ENCODE measurements at regions not wholly inside any gene's neighbourhood (a gene's known extent, or its start where the extent isn't known, plus 50 kb on each side); places are given as distances from the start of the nearest gene placed in this dataset.
A peak's percentile ranks its signal among the peaks of the same experiment; 100 is the strongest.
"Not testable (repeated sequence)": the region's sequence is repeated elsewhere in the genome, so short reads cannot be mapped to it uniquely, and the experiment has no call there.

DNA sequence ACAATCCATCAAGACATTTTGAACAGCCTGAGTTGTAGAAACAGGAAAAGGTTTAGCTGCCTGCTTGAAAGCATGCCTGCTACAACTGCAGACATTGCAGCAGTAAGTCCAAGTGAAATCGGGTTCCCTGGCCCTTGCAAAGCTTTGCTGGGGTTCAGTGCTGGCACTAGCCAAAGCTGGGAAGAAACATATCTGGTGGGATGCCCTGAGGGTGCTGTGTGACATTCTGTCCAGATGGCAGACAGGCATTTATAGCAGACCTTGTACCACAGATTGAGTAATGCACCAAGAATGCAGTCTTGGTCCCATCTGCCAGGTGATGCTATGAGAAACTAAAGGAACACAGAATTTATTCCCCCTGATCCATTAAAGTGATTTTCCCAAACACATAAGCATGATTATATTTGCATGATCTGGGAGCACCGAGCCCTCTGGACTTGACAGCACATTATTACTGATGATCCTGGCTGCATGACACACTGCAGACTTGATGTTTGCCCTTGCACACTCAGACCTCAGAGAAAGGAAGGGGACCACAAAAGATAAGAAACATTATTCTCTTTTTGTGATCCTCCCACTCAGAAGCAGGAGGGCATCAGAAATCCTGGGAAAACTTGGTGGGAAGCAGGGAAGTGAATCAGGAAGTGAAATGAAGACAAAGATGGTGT, 223.7 kb upstream of the FAM78B start:
- DNase-seq (ENCODE audit: low read depth in 2 of 2), result no peak

DNA sequence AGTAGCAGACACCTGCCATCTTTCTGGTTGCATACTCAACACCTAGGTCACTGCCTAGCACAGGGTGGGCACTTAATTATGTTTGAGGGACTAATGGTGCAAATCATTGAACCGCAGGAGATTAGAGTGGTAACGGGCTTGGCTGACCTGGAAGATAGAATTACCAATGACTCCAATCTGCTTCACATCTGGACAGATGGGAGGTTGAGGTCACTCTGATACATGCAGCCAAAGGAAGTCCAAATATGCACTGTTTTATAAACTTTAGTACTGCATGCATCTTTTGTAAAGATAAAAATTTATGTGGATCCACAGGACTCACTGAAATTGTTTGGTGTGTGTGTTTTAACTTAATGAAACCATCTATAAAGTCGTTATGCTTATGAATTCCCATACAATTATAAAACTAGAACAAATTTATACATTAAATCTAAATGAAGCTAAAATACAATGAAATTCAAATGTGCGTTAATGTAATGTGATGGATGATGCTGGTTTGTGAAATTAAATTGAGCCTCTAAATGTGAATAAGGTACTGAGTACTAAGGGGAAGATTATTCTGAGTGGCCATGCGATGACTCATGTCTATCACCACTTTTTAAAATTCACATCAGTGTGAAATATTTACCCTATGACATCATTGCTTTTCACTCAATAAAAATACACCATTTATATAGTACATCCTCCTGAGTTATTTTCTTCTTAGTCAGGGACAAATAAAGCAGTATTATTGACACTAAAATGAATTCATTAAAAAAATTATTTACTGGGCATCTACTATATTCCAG, 224.7 kb upstream of the FAM78B start:
- no peak for DNase-seq (ENCODE audit: low read depth in 2 of 2)

DNA sequence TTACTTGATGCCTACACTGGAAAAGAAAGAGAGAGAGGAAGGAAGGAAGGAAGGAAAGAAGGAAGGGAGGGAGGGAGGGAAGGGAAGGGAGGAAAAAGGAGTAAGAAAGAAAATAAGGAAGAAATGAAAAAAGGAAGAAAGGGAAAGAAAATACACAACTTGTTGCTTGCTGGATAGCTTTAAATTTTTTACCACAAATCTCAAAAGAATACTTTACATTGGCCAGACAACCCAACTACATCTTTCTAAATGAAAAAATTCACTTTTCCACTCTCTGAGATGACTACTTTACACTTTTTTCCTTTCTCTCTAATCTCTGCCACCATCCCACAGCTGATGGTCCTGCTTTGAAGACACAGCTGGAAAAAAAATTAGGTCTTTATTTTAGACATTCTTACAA, 228.9 kb upstream of the FAM78B start:
- DNase-seq (ENCODE audit: low read depth in 2 of 2), result no peak

DNA sequence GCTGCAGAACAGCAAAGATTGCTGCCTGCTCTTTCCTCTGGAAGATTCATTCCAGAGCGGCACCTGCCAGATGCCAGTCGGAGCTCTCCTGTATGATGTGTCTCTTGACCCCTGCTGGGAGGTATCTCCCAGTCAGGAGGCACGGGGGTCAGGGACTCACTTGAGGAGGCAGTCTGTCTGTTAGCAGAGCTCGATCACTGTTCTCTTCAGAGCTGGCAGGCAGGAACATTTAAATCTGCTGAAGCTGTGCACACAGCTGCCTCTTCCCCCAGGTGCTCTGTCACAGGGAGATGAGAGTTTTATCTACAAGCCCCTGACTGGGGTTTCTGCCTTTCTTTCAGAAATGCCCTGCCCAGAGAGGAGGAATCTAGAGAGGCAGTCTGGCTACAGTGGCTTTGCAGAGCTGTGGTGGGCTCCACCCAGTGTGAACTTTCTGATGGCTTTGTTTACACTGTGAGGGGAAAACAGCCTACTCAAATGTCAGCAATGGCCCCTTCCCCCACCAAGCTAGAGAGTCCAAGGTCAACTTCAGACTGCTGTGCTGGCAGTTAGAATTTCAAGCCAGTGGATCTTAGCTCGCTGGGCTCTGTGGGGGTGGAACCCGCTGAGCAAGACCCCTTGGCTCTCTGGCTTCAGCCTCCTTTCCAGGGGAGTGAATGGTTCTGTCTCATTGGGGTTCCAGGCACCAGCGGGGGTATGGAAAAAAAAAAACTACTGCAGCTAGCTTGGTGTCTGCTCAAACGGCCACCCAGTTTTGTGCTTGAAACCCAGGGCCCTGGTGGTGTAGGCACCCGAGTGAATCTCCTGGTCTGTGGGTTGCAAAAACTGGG, 242.7 kb upstream of the FAM78B start:
- DNase-seq (ENCODE audit: low read depth in 2 of 2), result not testable (repeated sequence)

DNA sequence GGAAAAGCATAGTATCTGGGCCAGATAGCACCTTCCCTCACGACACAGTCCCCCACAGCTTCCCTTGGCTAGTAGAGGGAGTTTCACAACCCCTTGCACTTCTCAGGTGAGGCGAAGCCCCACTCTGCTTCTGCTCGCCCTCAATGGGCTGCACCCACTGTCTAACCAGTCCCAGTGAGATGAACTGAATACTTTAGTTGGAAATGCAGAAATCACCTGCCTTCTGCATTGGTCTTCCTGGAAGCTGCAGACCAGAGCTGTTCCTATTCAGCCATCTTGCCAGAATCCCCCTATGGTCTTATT, 243.2 kb upstream of the FAM78B start:
- no peak for DNase-seq (ENCODE audit: low read depth in 2 of 2)

DNA sequence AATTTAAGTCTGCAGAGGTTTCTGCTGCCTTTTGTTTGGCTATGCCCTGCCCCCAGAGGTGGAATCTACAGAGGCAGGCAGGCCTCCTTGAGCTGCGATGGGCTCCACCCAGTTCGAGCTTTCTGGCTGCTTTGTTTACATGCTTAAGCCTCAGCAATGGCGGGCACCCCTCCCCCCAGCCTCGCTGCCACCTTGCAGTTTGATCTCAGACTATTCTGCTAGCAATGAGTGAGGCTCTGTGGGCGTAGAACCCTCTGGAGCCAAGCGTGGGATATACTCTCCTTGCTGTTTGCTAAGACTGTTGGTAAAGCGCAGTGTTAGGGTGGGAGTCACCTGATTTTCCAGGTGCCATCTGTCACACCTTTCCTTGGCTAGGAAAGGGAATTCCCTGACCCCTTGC, 250.0 kb upstream of the FAM78B start:
- not testable (repeated sequence) for DNase-seq (ENCODE audit: low read depth in 2 of 2)

DNA sequence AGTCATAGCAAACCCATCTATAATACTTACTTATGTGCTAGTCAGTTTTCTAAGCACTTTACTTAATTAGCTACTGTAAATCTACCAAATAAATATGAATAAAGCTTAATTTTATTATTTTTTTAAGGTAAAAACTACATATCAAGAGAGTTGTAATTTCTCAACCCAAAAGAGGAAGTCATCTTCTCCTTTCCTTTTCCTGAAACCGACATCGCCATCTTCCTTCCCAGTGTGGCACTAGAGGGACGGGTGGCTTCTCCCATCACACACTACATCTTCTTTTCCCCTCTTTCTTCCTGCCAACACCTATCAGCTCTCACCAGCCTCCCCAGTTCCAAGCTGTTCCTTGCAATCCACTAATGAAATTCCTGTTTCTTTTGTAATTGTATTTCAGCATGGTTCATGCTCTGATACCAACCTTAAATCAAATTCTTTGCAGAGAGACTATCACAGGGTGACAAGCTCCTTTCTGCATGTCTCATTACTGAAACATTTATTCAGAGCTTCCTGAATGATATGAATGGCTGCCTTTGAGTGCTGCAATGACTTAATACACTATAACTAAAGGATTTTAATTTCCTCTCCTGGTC, 251.6 kb upstream of the FAM78B start:
- DNase-seq (ENCODE audit: low read depth in 2 of 2), result no peak

DNA sequence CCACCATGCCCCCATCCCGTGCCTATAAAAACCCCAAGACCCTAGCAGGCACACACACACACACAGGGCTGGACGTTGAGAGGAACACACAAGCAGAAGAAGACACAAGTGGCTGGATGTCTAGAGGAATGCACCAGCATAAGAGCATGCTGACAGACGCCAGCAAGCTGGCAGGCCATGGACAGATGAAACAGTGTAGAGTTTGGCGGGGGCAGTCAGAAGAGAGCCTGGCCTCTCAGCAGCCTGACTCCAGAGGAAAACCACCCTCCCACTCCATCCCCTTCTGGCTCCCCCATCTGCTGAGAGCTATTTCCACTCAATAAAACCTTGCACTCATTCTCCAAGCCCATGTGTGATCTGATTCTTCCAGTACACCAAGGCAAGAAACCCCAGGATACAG, 255.8 kb upstream of the FAM78B start:
- not testable (repeated sequence) for DNase-seq (ENCODE audit: low read depth in 2 of 2)

DNA sequence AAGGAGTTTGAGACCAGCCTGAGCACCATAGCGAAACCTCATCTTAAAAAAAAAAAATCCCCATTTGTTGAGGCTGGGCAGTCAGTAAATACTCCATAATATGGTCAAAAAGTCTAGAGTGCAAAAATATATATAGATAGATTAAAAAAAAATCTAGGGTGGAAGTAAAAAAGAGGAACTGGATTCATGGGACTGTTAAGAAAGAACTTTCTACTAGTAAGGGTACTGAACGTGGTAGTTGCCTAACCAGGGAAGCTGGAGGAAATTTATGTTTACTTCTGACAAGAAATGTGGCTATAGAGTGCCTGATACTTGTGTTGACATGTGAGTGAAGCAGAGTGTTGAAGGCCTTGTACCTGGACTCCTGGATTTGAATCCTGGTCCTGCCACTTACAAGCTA, 265.9 kb upstream of the FAM78B start:
- DNase-seq (ENCODE audit: low read depth in 2 of 2), result no peak

DNA sequence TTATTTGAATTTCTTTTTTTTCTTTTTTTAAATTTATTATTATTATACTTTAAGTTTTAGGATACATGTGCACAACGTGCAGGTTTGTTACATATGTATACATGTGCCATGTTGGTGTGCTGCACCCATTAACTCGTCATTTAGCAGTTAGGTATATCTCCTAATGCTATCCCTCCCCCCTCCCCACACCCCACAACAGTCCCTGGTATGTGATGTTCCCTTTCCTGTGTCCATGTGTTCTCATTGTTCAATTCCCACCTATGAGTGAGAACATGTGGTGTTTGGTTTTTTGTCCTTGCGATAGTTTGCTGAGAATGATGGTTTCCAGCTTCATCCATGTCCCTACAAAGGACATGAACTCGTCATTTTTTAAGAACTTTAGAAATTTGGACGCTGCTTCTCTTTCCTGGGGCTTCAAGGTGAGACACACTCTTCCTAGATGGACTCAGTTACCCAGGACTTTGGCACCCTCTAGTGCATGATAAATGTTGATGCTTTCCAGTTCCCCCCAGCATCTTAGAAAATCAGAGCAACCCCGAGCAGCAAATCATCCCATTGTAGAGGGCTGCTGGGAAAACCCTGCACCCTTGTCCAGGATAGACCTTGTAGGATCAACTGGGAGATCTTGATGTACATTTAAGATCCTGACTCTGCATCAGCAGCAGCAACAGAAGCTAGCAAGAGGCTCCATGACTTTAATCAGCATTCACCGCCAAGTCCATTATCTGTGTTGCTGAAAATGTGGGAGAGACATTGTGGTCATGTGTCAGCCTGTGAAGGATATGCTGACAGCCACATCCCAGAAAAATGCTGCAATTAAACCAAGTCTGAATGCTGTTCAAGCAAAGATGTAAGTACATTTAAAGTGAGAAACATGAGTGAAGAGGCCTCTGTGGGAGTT, 266.9 kb upstream of the FAM78B start:
- peak in 1 of 2 donors; percentile 1 for DNase-seq (ENCODE audit: low read depth in 2 of 2)

DNA sequence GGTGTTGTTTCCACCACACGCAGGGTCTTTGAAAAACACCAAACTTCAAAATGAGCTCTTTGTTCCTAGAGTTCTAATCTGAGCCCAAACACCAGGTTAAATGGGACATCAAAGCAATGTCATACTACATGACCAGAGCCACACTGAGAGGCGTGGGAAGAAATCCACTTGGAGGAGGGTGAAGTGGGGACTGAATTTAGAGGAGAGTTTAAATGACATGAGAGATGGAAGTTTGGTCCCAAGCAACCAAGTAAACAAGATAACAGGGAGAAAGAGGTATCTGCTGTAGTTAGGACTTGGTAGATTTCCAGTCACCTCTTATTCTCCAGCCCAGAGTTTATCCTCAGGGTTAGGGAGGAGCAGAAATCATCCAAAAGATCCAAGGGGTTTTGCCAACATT, 290.9 kb upstream of the FAM78B start:
- no peak for DNase-seq (ENCODE audit: low read depth in 2 of 2)

DNA sequence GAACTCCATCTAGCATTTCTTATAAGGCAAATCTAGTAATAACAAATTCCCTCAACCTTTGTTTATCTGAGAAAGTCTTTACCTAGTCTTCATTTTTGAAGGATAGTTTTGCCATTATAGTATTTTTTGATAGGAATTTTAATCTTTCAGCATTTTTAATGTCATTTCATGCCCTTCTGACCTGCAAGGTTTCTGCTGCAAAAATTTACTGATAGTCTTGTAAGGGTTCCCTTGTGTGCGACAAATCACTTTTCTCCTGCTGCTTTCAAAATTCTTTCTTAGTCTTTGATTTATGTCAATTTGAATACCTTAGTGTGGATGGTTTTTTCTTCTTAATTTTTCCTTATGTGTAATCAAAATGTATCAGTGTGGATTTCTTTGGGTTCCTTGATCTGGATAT, 297.5 kb upstream of the FAM78B start:
- DNase-seq (ENCODE audit: low read depth in 2 of 2), result no peak

DNA sequence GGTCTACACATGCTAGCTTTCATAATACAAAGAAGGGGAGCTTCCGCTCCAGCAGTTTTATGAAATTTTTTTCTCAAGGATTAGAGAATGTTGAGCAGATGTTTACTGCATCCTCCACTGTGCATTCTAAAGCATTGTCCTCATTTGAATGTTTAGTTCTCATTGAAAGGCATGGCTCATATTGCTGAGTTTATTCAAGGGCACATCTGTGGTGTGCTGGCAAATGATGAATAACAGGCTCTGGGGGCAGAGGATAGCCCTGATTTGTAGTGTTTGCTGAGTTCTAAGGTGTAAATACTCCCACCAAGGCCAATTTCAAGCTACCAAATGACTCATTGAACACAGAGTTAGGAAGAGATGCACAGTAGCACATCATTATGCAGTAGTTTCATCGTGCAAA, 303.2 kb upstream of the FAM78B start:
- DNase-seq (ENCODE audit: low read depth in 2 of 2), result no peak

DNA sequence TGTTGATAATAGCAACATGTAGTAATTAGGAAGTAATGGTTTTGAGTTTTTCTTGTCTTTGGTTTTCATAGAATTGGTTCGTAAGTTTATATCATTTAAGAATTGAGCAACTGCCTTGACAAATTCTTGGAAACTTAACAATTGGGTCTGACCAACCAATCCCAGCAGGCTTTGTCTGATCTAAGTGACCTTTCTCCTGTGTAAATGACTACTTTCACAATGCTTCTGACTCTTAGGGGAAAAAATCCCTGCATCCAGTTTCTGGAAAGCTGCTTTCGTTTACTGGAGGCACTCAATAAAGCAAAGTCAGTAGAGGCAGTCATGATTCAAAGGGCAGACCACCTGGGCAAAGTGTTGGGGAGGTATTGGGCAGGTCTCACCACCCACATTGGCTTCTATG, 303.6 kb upstream of the FAM78B start:
- DNase-seq (ENCODE audit: low read depth in 2 of 2), result no peak

DNA sequence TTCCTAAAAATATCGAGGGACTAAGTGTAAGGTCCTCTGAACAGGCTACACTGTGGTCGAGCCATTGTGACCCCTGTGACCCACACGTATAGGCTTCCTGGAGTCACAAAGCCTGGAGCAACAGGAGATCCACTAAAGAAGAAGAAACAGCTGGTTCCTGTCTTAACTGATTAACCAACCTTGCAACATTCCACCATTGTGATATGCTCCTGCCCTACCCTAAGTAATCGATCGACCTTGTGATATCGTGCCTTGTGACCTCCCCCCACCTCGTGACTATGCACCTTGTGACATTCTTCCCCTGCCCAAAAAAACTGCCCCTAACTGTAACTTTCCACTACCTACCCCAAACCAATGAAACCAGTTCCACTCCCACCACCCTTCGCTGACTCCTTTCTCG, 304.6 kb upstream of the FAM78B start:
- no peak for DNase-seq (ENCODE audit: low read depth in 2 of 2)

DNA sequence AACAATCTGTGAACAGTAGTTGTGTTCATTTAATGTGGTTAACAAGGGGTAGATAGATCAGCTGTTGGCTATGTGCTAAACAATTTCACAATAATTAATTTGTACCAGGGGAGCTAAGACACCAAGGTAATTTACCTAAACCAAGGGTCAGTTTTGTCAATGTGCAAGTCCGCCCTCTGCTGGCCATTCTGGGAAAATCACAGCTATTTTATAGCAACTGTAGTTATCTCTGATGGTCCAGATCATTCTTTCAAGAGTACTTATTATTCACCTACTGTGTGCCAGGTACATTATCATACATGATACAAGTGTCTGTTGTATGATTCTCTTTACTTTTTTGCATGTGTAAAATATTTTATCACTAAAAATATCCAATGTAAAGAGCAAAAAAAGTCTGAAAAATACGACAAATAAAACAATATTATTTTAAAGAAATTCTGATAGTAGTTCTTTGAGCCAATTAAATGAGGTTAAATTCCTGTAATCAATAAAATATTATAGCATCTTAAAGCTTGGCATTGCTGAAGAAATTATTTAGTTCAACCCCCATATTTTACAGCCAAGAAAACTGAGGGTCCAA, 312.3 kb upstream of the FAM78B start:
- peak; percentile 21 to 48 for DNase-seq (ENCODE audit: low read depth in 2 of 2)

DNA sequence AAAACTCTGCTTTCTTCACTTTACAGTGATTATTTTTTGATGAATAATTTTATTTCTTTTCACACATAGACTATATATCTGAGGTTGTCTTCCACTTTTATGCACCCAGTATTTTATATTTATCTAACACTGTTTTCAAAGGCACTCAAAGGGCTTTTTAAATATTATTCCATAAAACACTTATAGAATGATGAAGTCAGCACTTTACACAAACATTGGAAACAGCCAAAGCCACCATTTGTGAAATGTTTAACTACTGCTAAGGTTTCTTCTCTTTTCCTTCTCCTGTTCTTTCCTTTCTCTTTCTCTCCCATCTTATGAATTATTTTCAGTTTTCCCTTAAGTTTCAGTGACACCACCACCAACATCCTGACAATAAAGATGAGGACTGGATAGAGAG, 317.7 kb upstream of the FAM78B start:
- no peak for DNase-seq (ENCODE audit: low read depth in 2 of 2)

DNA sequence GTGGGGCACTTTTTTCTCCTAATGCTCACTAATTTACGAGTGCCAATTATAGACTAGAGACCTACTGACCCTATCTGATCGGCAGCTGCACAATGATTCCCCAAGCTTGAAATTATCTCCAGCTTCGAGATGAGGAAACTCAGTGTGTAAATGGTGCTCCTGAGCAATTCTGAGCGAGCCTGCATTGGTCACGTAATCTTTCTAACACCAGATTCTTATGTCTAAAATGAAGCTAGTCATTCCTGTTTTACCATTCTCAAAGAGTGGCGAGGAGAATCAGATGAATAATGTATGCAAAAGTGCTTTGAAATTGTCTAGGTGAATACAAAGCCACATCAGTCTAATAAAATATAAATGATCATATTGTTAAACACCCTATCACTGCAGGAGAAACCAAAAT, 318.1 kb upstream of the FAM78B start:
- no peak for DNase-seq (ENCODE audit: low read depth in 2 of 2)

DNA sequence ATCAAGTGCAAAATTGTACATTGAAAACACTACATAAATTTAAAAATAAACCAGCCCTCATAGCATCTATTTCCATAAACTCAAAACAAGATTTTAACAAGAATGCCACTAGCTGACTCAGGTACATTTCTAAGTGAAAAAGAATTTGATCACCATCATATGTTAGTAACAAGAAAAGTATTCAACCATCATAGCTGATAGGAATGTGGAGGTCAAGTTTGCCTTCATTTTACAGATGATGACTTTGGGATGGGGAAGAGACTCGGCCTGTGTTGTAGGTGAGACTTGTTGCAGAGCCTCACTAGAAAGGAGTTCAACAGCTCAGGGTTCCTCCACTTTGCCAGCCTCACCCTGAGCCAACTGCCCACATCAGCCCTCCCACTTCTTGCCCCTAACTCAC, 318.8 kb upstream of the FAM78B start:
- DNase-seq (ENCODE audit: low read depth in 2 of 2), result no peak

DNA sequence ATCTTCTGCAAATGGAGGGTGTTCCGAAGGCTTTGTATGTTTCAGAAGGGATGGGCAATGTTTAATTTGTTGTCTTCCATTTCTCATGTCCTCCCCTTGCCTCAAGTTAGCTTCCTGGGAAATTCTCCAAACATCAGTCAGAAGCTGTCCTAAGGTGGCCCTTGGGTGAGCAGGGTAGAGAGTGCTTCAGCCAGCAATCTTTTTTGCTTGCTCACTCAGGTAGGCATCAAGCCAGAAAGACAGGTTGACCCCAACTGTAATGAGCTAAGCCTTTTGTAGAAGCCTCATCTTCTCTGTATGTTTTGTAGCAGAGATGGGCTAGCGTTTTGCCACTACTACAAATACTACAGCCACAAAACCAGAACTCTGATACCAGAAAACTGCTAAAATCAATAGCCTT, 321.5 kb upstream of the FAM78B start:
- DNase-seq (ENCODE audit: low read depth in 2 of 2), result no peak

DNA sequence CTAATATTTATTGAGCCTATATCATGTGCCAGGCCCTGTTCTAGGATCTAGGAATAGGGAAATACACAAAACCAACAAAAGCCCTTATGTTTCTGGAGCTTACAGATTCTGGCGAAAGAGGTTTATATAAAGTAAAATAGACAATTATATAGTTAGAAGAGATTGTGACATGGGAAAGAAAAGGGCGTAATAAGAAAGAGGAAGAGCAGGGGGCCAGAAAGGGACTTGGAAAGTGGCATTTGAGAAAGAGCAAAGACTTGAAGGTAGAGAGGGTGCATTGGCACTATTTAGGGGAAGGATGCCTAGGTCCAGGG, 322.5 kb upstream of the FAM78B start:
- no peak for DNase-seq (ENCODE audit: low read depth in 2 of 2)

Data from dermis microvascular lymphatic vessel endothelial cell (primary cell).